HAP-1 (cell line): ENCODE measurements at regions not wholly inside any gene's neighbourhood (a gene's known extent, or its start where the extent isn't known, plus 50 kb on each side); places are given as distances from the start of the nearest gene placed in this dataset.
"Not testable (repeated sequence)": the region's sequence is repeated elsewhere in the genome, so short reads cannot be mapped to it uniquely, and the experiment has no call there.

Experiments
- DNase-seq, 2 experiments: peaks; one replicate each; pipeline ENCODE4 v3.0.0-alpha.2; 2016 to 2020; ENCODE audit warnings: low spot score in 2 of 2
- H3K27me3 ChIP-seq: fragments of 250-450 bp; sonication (Bioruptor Pico); 2 replicates; pipeline ENCODE4 v1.5.1; 2020; ENCODE audit warnings: low read depth, mild to moderate bottlenecking, moderate library complexity
- H3K36me3 ChIP-seq: fragments of 250-450 bp; sonication (Bioruptor Pico); replicated peaks from 2 replicates; pipeline ENCODE4 v1.5.1; 2020; ENCODE audit warnings: mild to moderate bottlenecking
- H3K4me1 ChIP-seq: fragments of 250-450 bp; sonication (Bioruptor Pico); 2 replicates; pipeline ENCODE4 v1.5.1; 2020; ENCODE audit warnings: mild to moderate bottlenecking
- H3K4me3 ChIP-seq: fragments of 250-450 bp; sonication (Bioruptor Pico); 2 replicates; pipeline ENCODE4 v1.5.1; 2020; ENCODE audit warnings: mild to moderate bottlenecking, moderate library complexity
- H3K9me3 ChIP-seq: fragments of 250-450 bp; sonication (Bioruptor Pico); 2 replicates; pipeline ENCODE4 v1.5.1; 2020; ENCODE audit warnings: mild to moderate bottlenecking, moderate library complexity
- in situ Hi-C: fragments of 300-500 bp; cut with MboI; formaldehyde crosslinking; loops from 3 replicates; pipeline ENCODE4 v1.14.3; 2020; ENCODE audit warnings: low sequenced_read_pairs, inconsistent platforms, mixed read lengths

- Histone ChIP-seq H3K4me3 (no peak overlapping the region), H3K36me3 (no peaks in the 10 kb centered on the region), H3K4me1 (no peaks in the 10 kb centered on the region), H3K27me3 (no peaks in the 10 kb centered on the region), H3K9me3 (no peaks in the 10 kb centered on the region)
- no peak for DNase-seq
- in situ Hi-C loops, result no loop called here
Observed at GRCh38 chr10:94251568-94251967, 111.2 kb downstream of the NOC3L start.

- H3K27me3 ChIP-seq, H3K4me3 ChIP-seq, in situ Hi-C loops, DNase-seq, H3K36me3 ChIP-seq, H3K4me1 ChIP-seq, H3K9me3 ChIP-seq: not testable (repeated sequence)
Observed at GRCh38 chr10:94257407-94257806, 105.3 kb downstream of the NOC3L start.

- H3K27me3 ChIP-seq, result no peaks in the 10 kb centered on the region
- in situ Hi-C loops, result no loop called here
- no peaks in the 10 kb centered on the region for H3K4me1 ChIP-seq
- H3K36me3 ChIP-seq, result no peaks in the 10 kb centered on the region
- H3K4me3 ChIP-seq, result no peak overlapping the region
- no peak for DNase-seq
- no peaks in the 10 kb centered on the region for H3K9me3 ChIP-seq
Observed at GRCh38 chr10:94260455-94260854, 102.3 kb downstream of the NOC3L start.

DNA sequence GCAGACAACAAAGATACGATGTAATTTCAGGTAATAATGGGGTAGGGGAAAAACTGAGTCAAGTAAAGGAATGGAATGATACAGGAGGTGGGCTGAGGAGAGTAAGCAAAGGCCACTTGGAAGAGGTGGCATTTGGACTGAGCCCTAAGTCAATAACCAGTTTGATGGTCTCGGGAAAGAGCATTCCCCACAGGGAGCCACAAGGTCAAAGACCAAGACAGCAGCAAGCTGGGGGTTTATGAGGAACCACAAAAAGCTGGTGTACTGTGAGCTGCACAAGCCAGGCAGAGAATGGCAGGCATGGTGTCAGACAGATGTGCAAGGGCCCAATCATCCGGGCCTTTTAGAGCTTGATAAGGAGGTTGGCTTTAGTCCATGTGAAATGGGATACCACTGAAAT lies 98.7 kb downstream of the NOC3L start:
- Histone ChIP-seq H3K36me3 (no peaks in the 10 kb centered on the region), H3K4me3 (no peak overlapping the region), H3K9me3 (no peaks in the 10 kb centered on the region), H3K27me3 (no peaks in the 10 kb centered on the region), H3K4me1 (no peaks in the 10 kb centered on the region)
- no peak for DNase-seq
- in situ Hi-C loops, result no loop called here

DNA sequence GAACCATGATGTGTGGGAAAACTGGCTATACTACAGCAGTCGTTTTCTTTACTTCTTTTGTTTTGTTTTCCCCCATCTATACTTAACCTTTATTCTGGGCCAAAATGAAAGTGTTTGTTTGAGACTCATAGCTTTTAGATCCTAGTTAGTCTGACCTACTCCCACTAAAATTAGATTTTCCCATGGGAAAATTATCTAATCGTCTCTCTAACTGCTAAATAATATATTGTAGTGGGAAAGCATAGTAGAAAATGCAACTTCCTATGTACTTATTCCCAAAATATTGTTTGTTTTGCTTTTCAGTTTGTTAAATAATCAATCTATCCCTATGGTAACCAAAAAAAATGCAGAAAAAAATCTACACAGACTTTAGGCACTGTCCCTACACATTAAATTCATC lies 96.6 kb downstream of the NOC3L start:
- Histone ChIP-seq H3K4me1 (no peaks in the 10 kb centered on the region), H3K36me3 (no peaks in the 10 kb centered on the region; the same call in 1 of the 2 replicates), H3K4me3 (no peak overlapping the region), H3K27me3 (no peaks in the 10 kb centered on the region), H3K9me3 (no peaks in the 10 kb centered on the region)
- DNase-seq, result no peak
- in situ Hi-C loops, result no loop called here

GRCh38 chr10:94268652-94269051 lies 94.1 kb downstream of the NOC3L start:
- in situ Hi-C loops, result no loop called here
- Histone ChIP-seq H3K36me3 (no peaks in the 10 kb centered on the region; the same call in 1 of the 2 replicates), H3K4me3 (no peak overlapping the region), H3K27me3 (no peaks in the 10 kb centered on the region), H3K4me1 (no peaks in the 10 kb centered on the region), H3K9me3 (peaks cover 6% of the 10 kb centered on the region; the same call in 1 of the 2 replicates)
- no peak for DNase-seq

- no peaks in the 10 kb centered on the region for H3K27me3 ChIP-seq
- in situ Hi-C loops, result no loop called here
- H3K36me3 ChIP-seq, result no peaks in the 10 kb centered on the region; the same call in 1 of the 2 replicates
- H3K4me3 ChIP-seq, result no peak overlapping the region
- no peak for DNase-seq
- no peaks in the 10 kb centered on the region for H3K4me1 ChIP-seq
- H3K9me3 ChIP-seq, result peaks cover 6% of the 10 kb centered on the region; the same call in 1 of the 2 replicates
Observed at GRCh38 chr10:94274142-94274787, 88.5 kb downstream of the NOC3L start.

DNA sequence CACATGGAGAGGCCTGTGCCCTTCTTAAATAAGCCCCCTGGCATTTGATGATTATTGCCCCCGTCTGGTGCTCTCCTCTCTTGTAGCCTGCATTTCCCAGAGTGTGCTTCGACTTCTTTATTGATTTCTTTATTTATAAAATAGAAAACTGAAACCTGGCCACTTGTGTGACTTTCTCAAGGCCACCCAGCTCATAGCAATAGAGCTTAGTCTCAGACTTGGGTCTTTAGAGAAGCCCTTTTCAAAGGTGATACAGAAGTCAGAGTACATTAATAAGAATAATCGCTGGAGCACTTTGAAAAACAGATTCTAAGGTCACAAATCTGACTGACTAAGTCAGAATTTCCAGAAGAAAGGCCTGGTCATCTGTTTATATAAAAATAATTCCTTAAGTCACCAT lies 86.6 kb downstream of the NOC3L start:
- H3K4me3 ChIP-seq, result no peak overlapping the region
- H3K4me1 ChIP-seq, result no peaks in the 10 kb centered on the region
- H3K27me3 ChIP-seq, result no peaks in the 10 kb centered on the region
- in situ Hi-C loops, result no loop called here
- DNase-seq, result no peak
- H3K9me3 ChIP-seq, result peaks cover 6% of the 10 kb centered on the region; the same call in 1 of the 2 replicates
- H3K36me3 ChIP-seq, result no peaks in the 10 kb centered on the region

DNA sequence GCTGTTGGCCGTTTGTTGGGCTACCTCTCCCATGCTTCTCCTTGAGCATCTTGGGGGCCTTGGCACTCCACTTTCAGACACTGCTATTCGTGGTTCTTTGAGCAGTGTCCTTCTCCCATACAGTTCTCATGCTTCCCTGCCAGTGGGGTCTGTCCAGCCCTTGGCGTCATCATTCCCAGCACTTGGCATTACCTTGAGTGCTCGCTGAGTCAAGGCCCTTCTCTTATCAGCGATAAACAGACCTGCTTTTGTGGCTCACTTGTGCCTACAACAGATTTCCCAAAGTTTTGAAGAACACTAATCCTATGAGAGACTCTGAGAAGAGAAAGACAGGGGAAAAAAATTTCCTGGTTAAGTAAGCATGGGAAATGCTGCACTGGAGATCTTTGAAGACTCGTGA lies 85.3 kb downstream of the NOC3L start:
- in situ Hi-C loops, result no loop called here
- H3K4me3 ChIP-seq, result no peak overlapping the region
- H3K36me3 ChIP-seq, result no peaks in the 10 kb centered on the region
- no peaks in the 10 kb centered on the region for H3K4me1 ChIP-seq
- H3K9me3 ChIP-seq, result no peaks in the 10 kb centered on the region
- DNase-seq, result no peak
- H3K27me3 ChIP-seq, result no peaks in the 10 kb centered on the region

GRCh38 chr10:94279835-94280709 lies 82.7 kb downstream of the NOC3L start:
- in situ Hi-C loops, result no loop called here
- no peaks in the 10 kb centered on the region for H3K4me1 ChIP-seq
- no peaks in the 10 kb centered on the region for H3K27me3 ChIP-seq
- H3K36me3 ChIP-seq, result no peaks in the 10 kb centered on the region
- no peak overlapping the region for H3K4me3 ChIP-seq
- no peaks in the 10 kb centered on the region for H3K9me3 ChIP-seq
- DNase-seq, result peak; percentile 68 to 78

DNA sequence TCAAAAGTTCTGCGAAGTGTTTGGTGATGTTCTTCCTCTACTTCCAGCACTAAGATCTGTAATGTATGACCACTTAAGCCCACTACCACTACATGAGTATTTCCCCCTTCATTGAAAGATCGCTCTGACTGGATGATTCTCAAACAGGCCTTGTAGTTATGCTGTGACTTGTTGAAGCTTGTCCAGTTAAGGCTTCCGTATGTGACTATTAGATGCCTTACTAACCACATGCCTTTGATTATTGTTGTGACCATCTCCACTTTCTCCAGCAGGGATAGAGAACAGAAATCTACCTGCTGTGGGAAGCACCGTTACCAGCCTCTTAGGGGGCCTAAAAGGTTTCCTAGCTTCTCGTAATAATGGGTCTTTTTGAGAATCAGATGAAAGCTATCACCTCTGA lies 81.1 kb downstream of the NOC3L start:
- in situ Hi-C loops, result no loop called here
- Histone ChIP-seq H3K36me3 (no peaks in the 10 kb centered on the region), H3K4me1 (no peaks in the 10 kb centered on the region), H3K9me3 (no peaks in the 10 kb centered on the region), H3K27me3 (no peaks in the 10 kb centered on the region), H3K4me3 (no peak overlapping the region)
- no peak for DNase-seq

GRCh38 chr10:94282369-94282768 lies 80.4 kb downstream of the NOC3L start:
- in situ Hi-C loops, result no loop called here
- H3K4me1 ChIP-seq, result no peaks in the 10 kb centered on the region
- no peaks in the 10 kb centered on the region for H3K27me3 ChIP-seq
- no peak for DNase-seq
- no peaks in the 10 kb centered on the region for H3K9me3 ChIP-seq
- no peak overlapping the region for H3K4me3 ChIP-seq
- no peaks in the 10 kb centered on the region for H3K36me3 ChIP-seq
